Immature natural killer cell (primary cell): ENCODE measurements at regions not wholly inside any gene's neighbourhood (a gene's known extent, or its start where the extent isn't known, plus 50 kb on each side); places are given as distances from the start of the nearest gene placed in this dataset.
"Not testable (repeated sequence)": the region's sequence is repeated elsewhere in the genome, so short reads cannot be mapped to it uniquely, and the experiment has no call there.

ENCODE experiments used
- DNase-seq, 3 donors: peaks; one replicate each; pipeline ENCODE4 v3.0.0; 2022; ENCODE audit warnings: mixed read lengths in 1 of 3
- H3K27ac Mint-ChIP-seq, 6 donors: one replicate each; pipeline ENCODE4 v1.8.0; 2020; ENCODE audit warnings: mixed read lengths in 6 of 6, mild to moderate bottlenecking in 5 of 6, inconsistent platforms in 4 of 6, moderate library complexity in 3 of 6
- H3K27me3 Mint-ChIP-seq, 3 donors: one replicate each; pipeline ENCODE4 v1.8.0; 2020 to 2021; ENCODE audit warnings: low read depth in 3 of 3, mild to moderate bottlenecking in 3 of 3, mixed read lengths in 3 of 3, moderate library complexity in 3 of 3, inconsistent platforms in 1 of 3
- H3K36me3 Mint-ChIP-seq, 3 donors: one replicate each; pipeline ENCODE4 v1.8.0; 2020; ENCODE audit warnings: mixed read lengths in 3 of 3, inconsistent platforms in 2 of 3, mild to moderate bottlenecking in 2 of 3
- H3K4me1 Mint-ChIP-seq, 2 donors: one replicate each; pipeline ENCODE4 v1.8.0; 2020; ENCODE audit warnings: inconsistent platforms in 2 of 2, mild to moderate bottlenecking in 2 of 2, mixed read lengths in 2 of 2, moderate library complexity in 1 of 2
- H3K4me3 Mint-ChIP-seq, 5 donors: one replicate each; pipeline ENCODE4 v1.8.0; 2020; ENCODE audit warnings: mild to moderate bottlenecking in 5 of 5, mixed read lengths in 5 of 5, inconsistent platforms in 3 of 5, moderate library complexity in 3 of 5
- H3K9me3 Mint-ChIP-seq, 6 donors: one replicate each; pipeline ENCODE4 v1.8.0; 2020; ENCODE audit warnings: mild to moderate bottlenecking in 6 of 6, mixed read lengths in 6 of 6, inconsistent platforms in 4 of 6, moderate library complexity in 3 of 6

GRCh38 chr14:44414646-44415045 is 92.4 kb downstream of the FSCB start:
- Mint-ChIP-seq H3K4me1 (no peaks in the 10 kb centered on the region), H3K36me3 (peaks cover 0 to 4% (median 0%) of the 10 kb centered on the region in 3 donors), H3K27ac (no peak overlapping the region), H3K4me3 (no peak overlapping the region), H3K27me3 (no peaks in the 10 kb centered on the region), H3K9me3 (peaks cover 9 to 66% (median 28%) of the 10 kb centered on the region in 6 donors)
- DNase-seq = no peak

- H3K4me3 Mint-ChIP-seq = no peak overlapping the region
- H3K27me3 Mint-ChIP-seq = no peaks in the 10 kb centered on the region
- no peaks in the 10 kb centered on the region for H3K4me1 Mint-ChIP-seq
- DNase-seq = no peak
- peaks cover 6 to 60% (median 24%) of the 10 kb centered on the region in 6 donors for H3K9me3 Mint-ChIP-seq
- H3K36me3 Mint-ChIP-seq = no peaks in the 10 kb centered on the region
- no peak overlapping the region for H3K27ac Mint-ChIP-seq
These were observed 94.1 kb downstream of the FSCB start for GRCh38 chr14:44412858-44413569.

GRCh38 chr14:44405011-44405486 is 102.0 kb downstream of the FSCB start:
- H3K27ac Mint-ChIP-seq = no peak overlapping the region
- peaks cover 3 to 41% (median 13%) of the 10 kb centered on the region in 6 donors for H3K9me3 Mint-ChIP-seq
- no peaks in the 10 kb centered on the region for H3K4me1 Mint-ChIP-seq
- no peak for DNase-seq
- no peaks in the 10 kb centered on the region for H3K36me3 Mint-ChIP-seq
- no peak overlapping the region for H3K4me3 Mint-ChIP-seq
- no peaks in the 10 kb centered on the region for H3K27me3 Mint-ChIP-seq

GRCh38 chr14:44404599-44404998 is 102.5 kb downstream of the FSCB start:
- no peak for DNase-seq
- Mint-ChIP-seq H3K9me3 (peaks cover 3 to 45% (median 11%) of the 10 kb centered on the region in 6 donors), H3K4me3 (no peak overlapping the region), H3K36me3 (no peaks in the 10 kb centered on the region), H3K27ac (no peak overlapping the region), H3K27me3 (no peaks in the 10 kb centered on the region), H3K4me1 (no peaks in the 10 kb centered on the region)

- Mint-ChIP-seq H3K9me3 (peaks cover 3 to 50% (median 11%) of the 10 kb centered on the region in 6 donors), H3K27ac (no peak overlapping the region), H3K36me3 (no peaks in the 10 kb centered on the region), H3K27me3 (no peaks in the 10 kb centered on the region), H3K4me3 (no peak overlapping the region), H3K4me1 (no peaks in the 10 kb centered on the region)
- DNase-seq = no peak
These were observed 103.0 kb downstream of the FSCB start for GRCh38 chr14:44404036-44404435.

- Mint-ChIP-seq H3K4me1 (no peaks in the 10 kb centered on the region), H3K27ac (no peak overlapping the region), H3K27me3 (no peaks in the 10 kb centered on the region), H3K36me3 (no peaks in the 10 kb centered on the region), H3K9me3 (peaks cover 5 to 47% (median 12%) of the 10 kb centered on the region in 6 donors), H3K4me3 (no peak overlapping the region)
- DNase-seq = no peak
These were observed 103.9 kb downstream of the FSCB start for GRCh38 chr14:44403193-44403592.

GRCh38 chr14:44396226-44396625 is 110.9 kb downstream of the FSCB start:
- H3K27ac Mint-ChIP-seq = no peak overlapping the region
- H3K9me3 Mint-ChIP-seq = peaks cover 11 to 52% (median 14%) of the 10 kb centered on the region in 6 donors
- no peaks in the 10 kb centered on the region for H3K4me1 Mint-ChIP-seq
- H3K4me3 Mint-ChIP-seq = no peak overlapping the region
- peaks cover 0 to 2% (median 0%) of the 10 kb centered on the region in 3 donors for H3K27me3 Mint-ChIP-seq
- no peak for DNase-seq
- H3K36me3 Mint-ChIP-seq = no peaks in the 10 kb centered on the region

- H3K9me3 Mint-ChIP-seq = peaks cover 5 to 43% (median 11%) of the 10 kb centered on the region in 6 donors
- no peaks in the 10 kb centered on the region for H3K4me1 Mint-ChIP-seq
- no peak overlapping the region for H3K4me3 Mint-ChIP-seq
- no peak for DNase-seq
- H3K27ac Mint-ChIP-seq = no peak overlapping the region
- peaks cover 0 to 2% (median 0%) of the 10 kb centered on the region in 3 donors for H3K27me3 Mint-ChIP-seq
- no peaks in the 10 kb centered on the region for H3K36me3 Mint-ChIP-seq
These were observed 114.1 kb downstream of the FSCB start for GRCh38 chr14:44392984-44393383.

GRCh38 chr14:44388306-44388705 is 118.8 kb downstream of the FSCB start:
- Mint-ChIP-seq H3K4me3 (no peak overlapping the region), H3K27me3 (peaks cover 0 to 3% (median 0%) of the 10 kb centered on the region in 3 donors), H3K27ac (no peak overlapping the region), H3K36me3 (no peaks in the 10 kb centered on the region), H3K9me3 (peaks cover 5 to 35% (median 14%) of the 10 kb centered on the region in 6 donors), H3K4me1 (no peaks in the 10 kb centered on the region)
- no peak for DNase-seq

GRCh38 chr14:44385906-44386305 is 121.2 kb downstream of the FSCB start:
- Mint-ChIP-seq H3K9me3 (peaks cover 9 to 30% (median 13%) of the 10 kb centered on the region in 6 donors), H3K4me1 (no peaks in the 10 kb centered on the region), H3K36me3 (no peaks in the 10 kb centered on the region), H3K27ac (no peak overlapping the region), H3K4me3 (no peak overlapping the region), H3K27me3 (peaks cover 0 to 3% (median 0%) of the 10 kb centered on the region in 3 donors)
- DNase-seq = no peak

- H3K4me3 Mint-ChIP-seq, H3K36me3 Mint-ChIP-seq, H3K4me1 Mint-ChIP-seq: not testable (repeated sequence)
These were observed 121.8 kb downstream of the FSCB start for GRCh38 chr14:44385296-44385695.

GRCh38 chr14:44384601-44385293 is 122.3 kb downstream of the FSCB start:
- H3K27ac Mint-ChIP-seq, H3K4me1 Mint-ChIP-seq, H3K36me3 Mint-ChIP-seq, DNase-seq, H3K27me3 Mint-ChIP-seq, H3K4me3 Mint-ChIP-seq: not testable (repeated sequence)
- H3K9me3 Mint-ChIP-seq = peaks cover 10 to 37% (median 17%) of the 10 kb centered on the region in 6 donors

More at GRCh38 chr14:44385296-44385695, 121.8 kb downstream of the FSCB start:
- not testable (repeated sequence) for H3K27ac Mint-ChIP-seq, H3K27me3 Mint-ChIP-seq, DNase-seq
- H3K9me3 Mint-ChIP-seq = peaks cover 10 to 32% (median 15%) of the 10 kb centered on the region in 6 donors

GRCh38 chr14:44384093-44384492 is 123.0 kb downstream of the FSCB start:
- H3K36me3 Mint-ChIP-seq = no peaks in the 10 kb centered on the region

GRCh38 chr14:44383636-44384035 is 123.4 kb downstream of the FSCB start:
- no peak for DNase-seq
- no peaks in the 10 kb centered on the region for H3K36me3 Mint-ChIP-seq
- peaks cover 0 to 3% (median 2%) of the 10 kb centered on the region in 3 donors for H3K27me3 Mint-ChIP-seq
- no peak overlapping the region for H3K4me3 Mint-ChIP-seq
- no peak overlapping the region for H3K27ac Mint-ChIP-seq
- peaks cover 10 to 44% (median 19%) of the 10 kb centered on the region in 6 donors for H3K9me3 Mint-ChIP-seq
- no peaks in the 10 kb centered on the region for H3K4me1 Mint-ChIP-seq

More at GRCh38 chr14:44384093-44384492, 123.0 kb downstream of the FSCB start:
- H3K4me1 Mint-ChIP-seq = no peaks in the 10 kb centered on the region
- peaks cover 0 to 3% (median 1%) of the 10 kb centered on the region in 3 donors for H3K27me3 Mint-ChIP-seq
- H3K9me3 Mint-ChIP-seq = peaks cover 10 to 43% (median 19%) of the 10 kb centered on the region in 6 donors
- H3K4me3 Mint-ChIP-seq = no peak overlapping the region
- no peak for DNase-seq
- H3K27ac Mint-ChIP-seq = no peak overlapping the region
